ENCODE measurements at regions not wholly inside any gene's neighbourhood (a gene's known extent, or its start where the extent isn't known, plus 50 kb on each side); places are given as distances from the start of the nearest gene placed in this dataset.

GRCh38 chr9:79362100-79363081, 209.4 kb upstream of the TLE4 start:
- peak; percentile 47 for DNase-seq

DNA sequence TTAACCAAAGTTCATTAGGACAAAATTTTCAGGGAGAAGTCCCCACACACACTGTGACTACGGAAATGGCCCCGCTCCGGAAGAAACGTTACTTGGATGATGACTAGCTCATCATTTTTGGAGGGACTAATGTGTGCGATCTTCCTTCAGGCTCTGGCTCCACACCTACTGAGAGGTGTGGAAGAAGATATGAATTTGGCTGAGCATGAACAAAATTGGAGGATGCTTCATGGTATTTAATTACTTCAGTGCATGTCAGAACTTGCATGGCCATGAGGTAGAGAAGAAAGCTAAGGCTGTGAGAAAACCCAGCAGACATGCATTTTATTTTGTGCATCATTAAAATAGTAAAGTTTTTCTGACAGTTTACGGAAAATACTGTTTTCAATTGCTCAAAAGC, 202.1 kb upstream of the TLE4 start:
- no peak for DNase-seq

GRCh38 chr9:79371301-79371700, 200.5 kb upstream of the TLE4 start:
- no peak for DNase-seq

DNA sequence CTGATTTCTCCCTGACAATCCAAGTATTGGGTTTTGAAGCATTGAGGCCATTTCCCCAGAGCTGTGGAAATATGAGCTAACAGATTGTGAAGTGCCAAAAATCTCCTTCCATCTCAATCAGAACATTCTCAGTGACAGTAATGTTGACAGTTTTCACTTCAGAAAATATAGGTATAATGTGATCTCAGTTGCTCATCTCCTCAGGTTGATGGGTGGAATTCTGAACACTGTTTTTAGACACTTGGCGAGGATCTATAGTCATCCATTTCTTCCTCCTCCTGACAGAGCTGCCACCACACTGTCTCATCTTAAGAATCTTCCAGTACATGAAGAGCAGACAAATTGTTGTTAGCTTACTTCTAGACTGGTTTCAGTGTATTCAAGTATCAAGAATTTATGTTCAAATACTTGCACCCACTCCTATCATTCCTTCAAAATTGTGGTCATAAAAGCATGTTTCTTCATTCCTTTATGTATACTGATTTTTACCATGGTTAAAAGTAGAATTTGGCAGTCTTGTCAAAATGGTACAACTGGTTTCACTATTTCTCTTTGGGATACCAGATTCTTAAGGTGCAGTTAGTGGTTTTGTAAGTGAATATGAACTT, 199.7 kb upstream of the TLE4 start:
- no peak for DNase-seq

DNA sequence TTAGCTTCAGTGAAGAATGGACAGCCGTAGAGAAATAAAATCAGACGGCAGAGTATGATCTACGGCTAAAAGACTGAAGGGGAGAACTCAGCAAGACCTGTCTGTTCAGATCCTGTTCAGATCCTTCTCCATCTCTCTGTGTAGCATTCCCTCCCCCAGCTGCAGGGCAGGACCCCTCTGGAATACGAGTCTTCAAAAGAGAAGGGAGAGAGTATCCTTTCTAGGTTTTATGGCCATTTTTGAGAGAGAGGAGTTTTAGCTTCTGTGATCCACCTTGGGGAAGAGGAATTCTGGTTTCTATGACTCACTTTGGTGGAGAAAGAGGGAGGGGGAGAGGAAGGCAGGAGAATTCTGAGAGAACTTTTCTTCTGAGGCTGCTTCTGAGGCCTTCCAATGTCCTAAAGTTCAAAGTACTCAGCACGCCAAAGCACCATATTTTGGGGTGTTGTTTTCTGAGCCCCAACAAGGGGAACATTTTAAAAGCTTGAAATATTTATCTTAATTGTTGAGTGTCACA, 194.4 kb upstream of the TLE4 start:
- DNase-seq, result peak; percentile 57

GRCh38 chr9:79378107-79378506, 193.7 kb upstream of the TLE4 start:
- DNase-seq, result no peak

DNA sequence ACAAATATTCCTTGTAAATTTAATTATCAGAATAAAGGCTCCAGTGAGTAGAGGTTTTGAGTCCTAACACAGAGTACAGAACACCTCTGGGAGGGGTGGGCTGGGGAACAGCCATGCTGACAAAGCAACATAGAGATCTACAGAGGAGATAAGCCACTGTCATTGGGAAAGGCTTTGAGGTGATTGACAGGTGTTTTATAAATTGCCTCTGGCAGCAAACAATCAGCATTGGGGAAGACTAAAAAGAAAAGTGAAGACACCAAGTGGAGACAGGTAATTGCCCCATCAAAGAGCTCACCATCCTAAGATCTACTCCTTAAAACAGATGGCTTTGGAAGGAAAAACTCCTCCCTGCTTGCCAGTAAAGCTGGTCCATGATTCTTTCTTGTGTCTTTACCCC, 189.7 kb upstream of the TLE4 start:
- DNase-seq, result no peak

GRCh38 chr9:79382458-79382857, 189.3 kb upstream of the TLE4 start:
- peak; percentile 70 for DNase-seq

DNA sequence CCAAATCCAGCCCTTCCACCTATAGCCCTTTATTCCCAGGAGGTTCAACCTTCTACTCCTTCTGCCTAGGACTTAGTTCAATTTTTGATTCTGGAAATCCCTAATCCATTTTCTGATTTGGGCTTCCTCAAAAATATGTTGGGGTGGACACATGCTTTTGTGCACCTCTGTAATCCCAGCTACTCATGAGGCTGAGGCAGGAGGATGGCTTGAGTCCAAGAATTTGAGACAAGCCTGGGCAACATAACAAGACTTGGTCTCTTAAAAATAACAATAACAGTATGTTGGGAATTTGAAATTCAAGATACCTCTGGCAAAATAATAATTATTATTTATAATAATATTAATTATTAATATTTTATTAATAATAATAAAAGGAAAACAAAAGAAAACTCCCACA, 188.7 kb upstream of the TLE4 start:
- no peak for DNase-seq

DNA sequence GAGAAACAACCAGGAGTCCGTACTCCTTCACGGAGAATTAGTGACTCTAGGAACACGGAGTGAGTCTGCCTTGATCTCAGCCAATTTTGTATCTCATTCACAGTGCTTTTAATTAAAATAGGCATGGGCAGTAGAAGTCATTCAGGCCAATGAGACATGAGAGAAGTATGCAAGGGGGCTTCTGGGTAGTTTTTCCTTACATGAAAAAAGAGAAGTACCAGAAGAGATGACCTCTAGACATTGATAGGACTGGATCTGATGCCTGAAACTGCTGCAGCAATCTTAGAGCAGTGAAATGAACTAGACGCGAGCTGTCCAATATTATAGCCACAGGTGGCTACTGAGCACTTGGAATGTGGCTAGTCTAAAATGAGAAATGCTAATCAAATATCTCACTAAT, 187.7 kb upstream of the TLE4 start:
- DNase-seq, result no peak

DNA sequence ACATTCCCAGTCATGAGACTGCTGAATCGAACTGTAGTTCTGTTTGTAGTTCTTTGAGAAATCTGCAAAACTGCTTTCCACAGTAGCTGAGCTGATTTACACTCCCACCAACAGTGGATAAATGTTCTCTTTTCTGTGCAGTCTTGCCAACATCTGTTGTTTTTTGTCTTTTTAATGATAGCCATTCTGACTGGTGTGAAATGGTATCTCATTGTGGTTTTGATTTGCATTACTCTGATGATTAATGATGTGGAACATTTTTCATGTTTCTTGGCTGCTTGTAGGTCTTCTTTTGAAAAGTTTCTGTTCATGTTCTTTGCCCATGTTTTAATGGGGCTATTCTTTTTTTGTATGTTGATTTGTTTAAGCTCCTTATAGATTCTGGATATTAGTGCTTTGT, 187.3 kb upstream of the TLE4 start:
- DNase-seq, result peak; percentile 59

GRCh38 chr9:79387101-79387835, 184.5 kb upstream of the TLE4 start:
- peak; percentile 58 for DNase-seq

DNA sequence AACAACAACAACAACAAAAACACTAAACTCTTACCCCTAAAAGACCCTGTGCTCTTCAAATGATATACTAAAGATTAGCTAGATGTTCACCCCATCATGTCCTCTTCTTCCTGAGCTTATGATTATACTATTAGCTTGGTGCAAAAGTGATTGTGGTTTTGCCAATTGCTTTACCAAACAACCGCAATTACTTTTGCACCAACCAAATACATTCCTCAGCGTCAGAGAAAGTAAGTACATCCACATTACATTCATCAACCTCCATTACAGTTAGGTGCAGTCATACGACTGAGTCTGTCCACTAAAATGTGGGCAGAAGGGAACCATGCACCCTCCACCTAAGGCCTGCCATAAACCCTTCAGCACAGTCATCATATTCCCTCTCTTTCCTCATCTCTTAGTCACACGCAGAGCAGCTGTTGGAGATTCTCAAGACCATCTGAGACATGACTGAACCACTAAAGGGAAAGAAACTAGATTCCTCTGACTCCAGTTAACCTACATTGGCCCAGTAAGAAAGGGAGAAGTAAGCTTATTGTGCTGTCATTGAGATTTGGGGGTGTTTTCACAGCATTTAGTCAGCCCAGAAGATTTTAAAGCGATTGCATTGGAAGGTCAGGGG, 181.6 kb upstream of the TLE4 start:
- DNase-seq, result peak; percentile 68

DNA sequence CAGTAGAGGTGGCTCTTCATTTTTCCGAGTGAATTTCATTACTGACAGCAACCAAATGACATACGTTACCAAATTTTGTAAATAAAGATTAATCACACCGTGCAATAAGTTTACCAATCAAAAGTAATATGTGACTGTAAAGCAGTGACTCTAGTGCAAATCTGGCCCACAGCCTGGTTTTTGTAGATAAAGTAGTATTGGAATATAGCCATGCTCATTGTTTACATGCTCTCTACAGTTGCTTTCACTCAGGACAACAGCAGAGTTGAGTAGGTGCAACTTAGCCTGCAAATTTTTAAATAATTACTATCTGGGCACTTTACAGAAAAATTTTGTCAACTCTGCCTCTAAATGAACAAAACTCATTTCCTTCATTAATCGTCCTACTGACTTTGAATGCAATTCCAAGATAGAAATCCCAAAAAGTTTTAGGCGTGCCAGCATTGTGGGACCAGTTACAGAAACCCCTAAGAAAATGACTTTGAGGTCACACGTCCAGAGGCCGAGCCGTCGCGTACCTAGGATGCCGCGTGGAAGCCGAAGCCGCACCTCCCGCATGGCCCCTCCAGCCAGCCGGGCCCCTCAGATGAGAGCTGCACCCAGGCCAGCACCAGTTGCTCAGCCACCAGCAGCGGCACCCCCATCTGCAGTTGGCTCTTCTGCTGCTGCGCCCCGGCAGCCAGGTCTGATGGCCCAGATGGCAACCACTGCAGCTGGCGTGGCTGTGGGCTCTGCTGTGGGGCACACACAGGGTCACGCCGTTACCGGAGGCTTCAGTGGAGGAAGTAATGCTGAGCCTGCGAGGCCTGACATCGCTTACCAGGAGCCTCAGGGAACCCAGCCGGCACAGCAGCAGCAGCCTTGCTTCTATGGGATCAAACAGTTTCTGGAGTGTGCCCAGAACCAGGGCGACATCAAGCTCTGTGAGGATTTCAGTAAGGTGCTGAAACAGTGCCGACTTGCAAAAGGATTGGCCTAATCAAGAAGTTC, 180.7 kb upstream of the TLE4 start:
- no peak for DNase-seq

DNA sequence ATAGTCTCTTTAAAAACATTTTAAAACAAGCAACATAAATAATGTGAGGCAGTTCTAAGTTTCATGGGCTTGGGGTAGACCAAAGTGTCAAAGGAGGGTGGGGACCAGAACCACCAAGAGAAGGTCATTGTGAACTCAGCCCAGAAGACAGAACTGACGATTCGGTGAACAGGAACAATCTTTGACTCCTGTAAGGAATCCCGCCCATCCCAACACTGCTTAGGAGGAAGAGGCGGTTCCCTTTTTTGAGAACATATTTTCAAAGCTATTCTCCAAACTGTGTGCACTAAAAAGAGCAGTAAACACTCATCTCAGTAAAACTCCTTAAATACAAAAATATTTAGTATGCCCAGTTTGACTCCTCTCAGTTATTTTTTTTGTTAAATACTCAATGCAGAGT, 176.5 kb upstream of the TLE4 start:
- no peak for DNase-seq

- DNase-seq, result no peak
Observed at GRCh38 chr9:79395755-79396154, 176.0 kb upstream of the TLE4 start.

DNA sequence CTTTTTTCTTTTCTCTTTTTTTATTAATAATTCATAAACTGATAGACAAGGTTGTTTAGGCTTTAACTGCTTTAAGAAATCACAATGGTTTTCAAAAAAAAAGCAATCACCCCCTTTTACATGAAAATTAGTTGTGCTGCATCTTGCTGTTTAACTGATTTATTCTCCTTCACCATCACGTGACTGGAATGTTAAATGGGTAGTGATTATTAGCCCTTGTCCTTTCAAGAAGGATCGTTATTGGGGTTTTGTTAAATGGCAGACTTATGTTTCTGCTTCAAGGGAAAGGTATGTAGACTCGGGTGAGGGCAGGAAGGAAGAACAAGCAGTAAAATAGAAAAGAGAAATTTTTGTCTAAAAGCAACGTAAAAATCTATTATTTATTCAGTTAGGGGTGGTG, 175.6 kb upstream of the TLE4 start:
- DNase-seq, result no peak

DNA sequence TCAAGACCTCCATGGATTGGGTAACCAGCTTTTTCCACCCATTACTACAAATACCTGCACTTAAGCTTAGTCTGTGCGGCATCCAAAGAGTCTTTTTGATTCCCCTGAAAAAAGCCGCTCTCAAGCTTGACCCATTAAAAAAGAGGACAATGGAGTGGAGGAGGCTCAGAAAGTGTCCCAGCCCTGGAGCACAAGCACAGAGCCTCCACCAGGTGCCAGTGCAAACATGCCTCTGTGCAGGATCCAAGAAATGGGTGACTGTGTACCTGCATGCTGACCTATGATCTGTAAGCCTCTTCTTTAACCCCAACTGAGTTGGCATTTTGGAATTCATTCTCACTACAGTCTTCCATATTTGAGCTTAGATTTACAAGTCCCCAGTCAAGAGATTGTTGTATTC, 168.3 kb upstream of the TLE4 start:
- no peak for DNase-seq

DNA sequence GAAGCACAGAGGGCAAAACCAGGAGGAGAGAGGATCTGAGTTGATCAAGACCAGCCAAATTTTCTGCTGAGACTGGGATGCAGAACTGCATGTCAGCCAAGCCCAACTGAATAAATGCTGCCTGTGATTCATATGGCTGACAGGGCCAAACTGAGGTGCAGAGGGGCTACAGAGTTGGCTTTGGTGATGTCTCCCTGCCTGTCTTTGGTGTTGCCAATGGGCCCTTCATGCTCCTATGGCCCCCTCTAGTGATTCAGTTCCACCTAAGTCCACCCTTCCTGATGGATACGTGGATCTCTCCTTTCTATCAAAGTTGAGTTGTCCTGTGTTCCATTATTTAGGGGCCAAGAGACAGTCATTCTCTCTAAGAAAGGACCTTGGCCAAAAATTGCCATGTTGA, 163.6 kb upstream of the TLE4 start:
- DNase-seq, result peak; percentile 43

DNA sequence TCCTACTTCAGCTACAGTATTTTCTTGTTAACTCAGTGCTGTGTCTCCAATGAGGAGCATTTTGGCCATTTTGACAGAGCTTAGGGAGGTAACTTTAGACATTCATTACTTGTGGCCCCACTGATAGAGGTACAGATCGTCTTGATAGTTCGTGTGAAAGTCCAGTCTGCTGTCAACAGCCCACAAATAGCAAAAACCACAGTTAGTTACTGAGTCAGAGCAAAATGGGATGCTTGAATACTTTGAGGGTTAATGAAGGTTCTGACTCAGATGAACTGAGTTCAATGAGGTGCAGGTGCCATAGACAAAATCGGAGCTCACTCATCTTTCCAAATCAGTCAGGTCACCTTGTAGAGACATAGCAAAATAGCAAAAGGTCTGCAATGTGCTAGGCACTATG, 163.1 kb upstream of the TLE4 start:
- DNase-seq, result peak; percentile 65

DNA sequence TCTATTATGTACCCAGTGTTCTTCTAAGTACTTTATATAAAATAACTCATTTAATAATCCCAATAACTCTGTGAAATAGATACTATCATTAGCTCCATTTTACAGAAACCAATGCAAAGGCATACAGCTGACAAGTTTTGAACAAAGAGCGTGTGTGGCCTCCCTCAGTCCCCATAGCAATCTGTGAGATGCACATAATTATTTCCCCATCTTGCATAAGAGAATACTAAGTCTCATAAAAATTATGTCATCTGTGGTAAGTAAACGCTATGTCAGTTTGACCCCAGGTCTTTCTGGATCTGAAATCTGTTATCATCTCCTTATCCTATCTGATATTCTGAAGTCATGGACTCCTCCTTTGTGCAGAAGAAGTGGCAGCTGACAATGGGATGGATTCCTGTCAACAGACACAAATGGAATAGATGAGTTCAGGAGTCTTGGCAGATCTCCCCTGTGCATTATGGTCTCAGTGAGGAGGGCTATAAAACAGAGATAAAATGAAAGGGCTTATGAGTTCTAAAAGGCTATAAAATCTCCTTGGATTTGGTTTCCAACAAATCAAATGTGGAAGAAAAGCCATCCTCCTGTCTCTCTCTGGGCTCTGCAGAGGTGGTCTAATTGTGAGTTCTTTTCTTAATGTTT, 162.5 kb upstream of the TLE4 start:
- no peak for DNase-seq

All from EL (cell line).